OCI-LY1 (cell line): ENCODE measurements at regions not wholly inside any gene's neighbourhood (a gene's known extent, or its start where the extent isn't known, plus 50 kb on each side); places are given as distances from the start of the nearest gene placed in this dataset.

Experiments used
- CTCF ChIP-seq: fragments of 200-600 bp; sonication (generic), shearing (Covaris generic); IDR thresholded peaks from 2 replicates; pipeline ENCODE4 v1.5.1; 2017; ENCODE audit warnings: mild to moderate bottlenecking, antibody characterized with exemption, low read length, moderate library complexity, mixed read lengths
- EZH2 ChIP-seq: fragments of 200-600 bp; sonication (generic), shearing (Covaris generic); IDR thresholded peaks from 2 replicates; pipeline ENCODE4 v1.8.0; 2017; ENCODE audit warnings: borderline replicate concordance, mixed run types, mild to moderate bottlenecking, antibody characterized with exemption, low read length, moderate library complexity, mixed read lengths

DNA sequence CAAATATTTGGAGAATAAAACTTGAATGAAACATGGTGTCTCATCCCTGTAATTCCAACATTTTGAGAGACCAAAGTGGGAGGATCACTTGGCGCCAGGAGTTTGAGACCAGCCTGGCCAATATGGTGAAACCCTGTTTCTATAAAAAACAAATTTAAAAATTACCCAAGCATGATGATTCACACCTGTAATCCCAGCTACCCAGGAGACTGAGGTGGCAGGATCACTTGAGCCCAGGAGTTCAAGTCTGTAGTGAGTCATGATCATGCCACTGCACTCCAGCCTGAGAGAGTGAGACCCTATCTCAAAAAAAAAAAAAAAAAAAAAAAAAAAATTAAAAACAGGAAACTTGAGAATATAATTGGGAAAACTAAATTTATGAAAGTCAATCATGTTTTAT, 481.1 kb downstream of the SEMA3D start:
- no peak for TF ChIP-seq CTCF
- TF ChIP-seq EZH2: no peak
